HG03469 (cell line): ENCODE measurements at regions not wholly inside any gene's neighbourhood (a gene's known extent, or its start where the extent isn't known, plus 50 kb on each side); places are given as distances from the start of the nearest gene placed in this dataset.

ENCODE experiments used
- ATAC-seq: cut with Tn5 transposase; IDR thresholded peaks from one replicate; pipeline ENCODE4 v1.9.1; 2021; ENCODE audit warnings: mild to moderate bottlenecking, moderate library complexity, moderate number of reproducible peaks; ENCODE audit not compliant: unreplicated experiment

GRCh38 chr3:181855825-181856224, 144.1 kb downstream of the SOX2 start:
- no peak for ATAC-seq

GRCh38 chr3:181859518-181859917, 147.8 kb downstream of the SOX2 start:
- no peak for ATAC-seq

- ATAC-seq: no peak
Measured at GRCh38 chr3:181860235-181860634, 148.5 kb downstream of the SOX2 start.

- ATAC-seq: no peak
Measured at GRCh38 chr3:181862502-181862901, 150.8 kb downstream of the SOX2 start.

- no peak for ATAC-seq
Measured at GRCh38 chr3:181868576-181869082, 156.9 kb downstream of the SOX2 start.

GRCh38 chr3:181872887-181873286, 161.2 kb downstream of the SOX2 start:
- ATAC-seq: no peak

- no peak for ATAC-seq
Measured at GRCh38 chr3:181879926-181880325, 168.2 kb downstream of the SOX2 start.

DNA sequence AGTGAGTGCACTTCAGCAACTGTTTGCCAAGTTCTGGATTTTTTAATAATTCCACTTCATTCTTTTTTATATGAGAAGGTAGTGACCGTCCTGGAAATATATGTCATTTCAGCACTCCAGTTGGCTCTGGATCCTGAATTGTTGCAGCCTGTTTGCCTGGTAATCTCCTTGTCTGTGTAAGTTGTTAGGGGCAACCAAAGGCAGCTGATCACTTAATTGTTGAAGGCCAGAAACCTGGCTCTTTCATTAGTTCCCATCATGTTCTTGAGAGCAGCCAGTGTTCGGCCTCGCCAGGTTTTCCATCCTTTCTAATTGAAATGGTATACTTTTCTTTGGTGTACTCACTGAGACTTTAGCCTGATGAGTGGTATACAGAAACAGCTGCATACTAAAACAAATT, 168.6 kb downstream of the SOX2 start:
- no peak for ATAC-seq

DNA sequence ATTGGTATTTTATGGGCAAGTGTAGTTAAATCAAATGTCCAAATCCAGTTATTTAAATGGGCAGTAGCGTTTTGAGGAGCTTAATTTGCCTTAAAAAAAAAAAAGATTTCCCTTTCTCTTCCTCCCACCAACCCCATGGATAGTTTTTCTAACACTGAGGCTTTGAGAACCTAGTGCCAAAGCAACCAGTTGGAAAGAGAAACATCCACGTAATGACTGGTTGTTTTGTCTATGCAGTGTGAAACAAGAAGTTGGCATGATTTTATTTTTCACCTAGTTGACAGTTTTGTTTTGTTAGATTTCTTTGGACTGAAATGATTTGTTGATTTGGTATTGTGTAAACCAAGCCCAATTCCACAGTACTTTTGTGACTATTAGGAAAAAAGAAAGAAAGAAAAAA, 170.0 kb downstream of the SOX2 start:
- no peak for ATAC-seq

- no peak for ATAC-seq
Measured at GRCh38 chr3:181885868-181886630, 174.3 kb downstream of the SOX2 start.

DNA sequence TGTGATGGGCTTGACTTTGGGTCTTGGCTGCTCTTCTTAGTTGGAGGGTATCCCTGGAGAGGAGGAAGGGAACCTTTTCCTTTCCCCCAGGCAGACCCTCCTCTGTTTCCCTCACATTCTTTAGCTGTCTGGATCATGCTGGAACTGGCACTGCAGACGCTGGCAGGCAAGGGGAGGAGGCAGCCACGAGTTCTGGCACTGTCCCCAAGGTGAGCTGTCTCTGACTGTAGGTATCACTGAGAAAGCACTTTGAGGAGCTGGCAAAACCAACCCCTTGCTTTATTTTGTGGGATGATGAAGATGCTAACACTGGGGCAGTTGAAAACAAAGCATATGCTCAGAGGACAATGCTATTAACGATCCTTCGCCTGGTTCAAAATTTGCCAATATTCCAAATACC, 175.0 kb downstream of the SOX2 start:
- ATAC-seq: no peak

DNA sequence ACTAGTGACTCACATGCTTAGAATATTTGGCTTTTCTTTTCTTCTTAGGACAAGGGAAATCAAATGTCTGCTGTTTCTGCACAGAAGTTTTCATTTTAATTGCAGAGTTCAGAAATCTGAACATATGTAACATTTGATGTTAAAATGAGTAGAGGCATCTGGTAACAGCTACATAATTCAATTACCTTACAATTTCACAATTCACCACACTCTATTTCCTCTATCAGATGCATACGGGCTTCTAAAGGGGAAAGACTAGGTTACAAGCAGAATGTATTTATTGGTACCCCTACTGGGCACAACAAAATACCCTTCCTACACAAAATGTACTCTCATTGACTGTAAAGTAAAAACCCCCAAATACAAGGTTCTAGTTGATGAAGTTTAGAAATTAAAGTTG, 176.0 kb downstream of the SOX2 start:
- no peak for ATAC-seq

DNA sequence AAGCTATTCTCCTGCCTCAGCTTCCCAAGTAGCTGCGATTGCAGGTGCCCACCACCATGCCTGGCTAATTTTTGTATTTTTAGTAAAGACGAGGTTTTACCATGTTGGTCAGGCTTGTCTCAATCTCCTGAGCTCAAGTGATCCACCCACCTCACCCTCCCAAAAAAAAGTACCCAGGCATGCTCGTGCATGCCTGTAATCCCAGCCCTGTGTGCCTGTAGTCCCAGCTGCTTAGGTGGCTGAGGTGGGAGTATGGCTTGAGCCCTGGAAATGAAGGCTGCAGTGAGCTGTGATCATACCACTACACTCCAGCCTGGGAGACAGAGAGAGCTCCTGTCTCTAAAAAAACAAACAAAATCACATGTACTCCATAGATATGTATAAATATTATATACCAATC, 176.5 kb downstream of the SOX2 start:
- ATAC-seq: no peak

GRCh38 chr3:181892848-181893247, 181.1 kb downstream of the SOX2 start:
- ATAC-seq: no peak

DNA sequence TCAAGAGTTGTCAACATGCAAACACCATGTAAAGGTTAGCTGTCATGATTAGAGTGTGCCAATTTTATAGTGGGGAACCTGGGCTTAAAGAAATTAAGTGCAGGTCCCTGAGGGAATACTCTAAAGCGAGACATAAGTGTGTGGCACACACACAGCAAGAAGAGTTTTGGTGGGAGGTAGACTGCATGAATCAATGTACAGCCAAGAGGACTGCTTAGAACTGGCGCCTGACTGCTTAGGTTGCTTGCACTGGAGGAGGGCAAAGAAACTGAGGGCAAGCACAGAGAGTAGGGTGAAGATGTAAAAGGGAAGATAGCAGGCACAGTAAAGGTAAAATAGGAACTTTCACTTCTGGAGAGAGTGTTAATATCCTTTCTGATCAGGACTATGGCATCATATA, 184.9 kb downstream of the SOX2 start:
- no peak for ATAC-seq

- no peak for ATAC-seq
Measured at GRCh38 chr3:181899702-181900101, 188.0 kb downstream of the SOX2 start.

GRCh38 chr3:181901626-181902025, 189.9 kb downstream of the SOX2 start:
- no peak for ATAC-seq

GRCh38 chr3:181906338-181906737, 194.6 kb downstream of the SOX2 start:
- peak; percentile 73 for ATAC-seq

DNA sequence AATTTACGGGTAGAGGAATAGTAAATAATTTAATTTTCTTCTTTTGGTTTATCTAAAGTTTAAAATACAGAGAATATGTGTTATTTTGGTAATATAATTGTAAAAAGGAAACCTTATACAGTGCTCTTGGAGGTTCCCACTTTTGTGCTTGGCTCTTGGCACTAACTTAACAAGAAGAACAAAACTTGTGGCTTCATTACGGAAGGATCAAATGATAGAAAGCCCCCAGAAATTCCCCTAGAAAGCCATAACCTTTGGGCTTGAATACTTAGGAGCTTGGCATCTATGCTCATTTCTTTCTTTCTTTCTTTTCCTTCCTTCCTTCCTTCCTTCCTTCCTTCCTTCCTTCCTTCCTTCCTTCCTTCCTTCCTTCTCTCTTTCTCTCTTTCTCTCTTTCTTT, 197.5 kb downstream of the SOX2 start:
- no peak for ATAC-seq

- ATAC-seq: no peak
Measured at GRCh38 chr3:181912384-181912783, 200.7 kb downstream of the SOX2 start.

DNA sequence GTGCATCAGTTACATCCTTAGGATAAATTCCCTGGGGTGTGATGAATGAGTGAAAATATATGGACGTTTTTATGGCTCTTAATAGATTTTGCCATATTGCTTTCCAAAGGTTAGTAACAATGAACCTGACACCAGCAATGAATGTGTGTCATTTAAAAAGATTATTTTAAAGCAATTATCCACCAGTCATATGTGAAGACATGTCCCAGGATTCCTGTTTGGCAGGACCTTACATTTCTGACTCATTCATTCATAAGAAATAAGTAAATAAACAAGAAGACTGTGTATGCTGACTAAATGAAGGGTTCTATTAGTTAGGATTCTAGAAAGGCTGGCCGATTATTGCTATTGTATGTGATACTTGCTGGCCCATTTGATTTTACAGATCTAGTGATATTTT, 201.5 kb downstream of the SOX2 start:
- ATAC-seq: no peak

- no peak for ATAC-seq
Measured at GRCh38 chr3:181915551-181915950, 203.8 kb downstream of the SOX2 start.

DNA sequence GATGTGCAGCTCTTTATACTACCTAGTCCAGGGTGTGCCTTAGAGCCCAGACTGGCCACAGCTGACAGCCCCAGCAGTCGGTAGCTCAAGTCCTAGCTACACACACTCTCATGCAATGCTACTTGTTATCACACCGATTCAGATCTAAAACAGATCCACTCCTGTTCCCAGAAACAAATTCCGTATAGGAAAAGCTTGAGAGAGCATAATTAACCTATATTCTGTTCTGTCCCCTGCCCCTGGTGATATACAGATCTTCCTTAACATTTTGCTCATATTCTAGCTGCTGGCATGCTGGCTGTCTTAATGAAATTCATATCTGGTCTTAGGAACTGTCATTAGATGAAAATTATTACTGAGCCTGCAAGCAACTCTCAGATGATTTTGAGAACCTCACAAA, 204.3 kb downstream of the SOX2 start:
- ATAC-seq: no peak
